Kidney (tissue), 13 donors: ENCODE measurements at regions not wholly inside any gene's neighbourhood (a gene's known extent, or its start where the extent isn't known, plus 50 kb on each side); places are given as distances from the start of the nearest gene placed in this dataset.

Experiments
- DNase-seq, 5 donors: peaks; one replicate each; pipeline ENCODE4 v3.0.0-alpha.2; 2013 to 2020
- FAIRE-seq: peaks from 2 replicates; lab custom pipeline; 2012; peaks lifted over from hg19 to GRCh38; lab: Jason Lieb, UNC
- H3K27ac ChIP-seq, 2 donors: one replicate each; pipeline ENCODE4 v1.7.0; 2013; ENCODE audit warnings: low read depth in 2 of 2, low read length in 2 of 2, inconsistent platforms in 1 of 2
- H3K27me3 ChIP-seq: one replicate; pipeline ENCODE4 v1.7.1; 2013; ENCODE audit warnings: low read length, inconsistent platforms; ENCODE audit not compliant: control insufficient read depth, insufficient read depth
- H3K36me3 ChIP-seq, 3 donors: one replicate each; pipeline versions ENCODE4 v1.7.0 to v1.7.1; 2013; ENCODE audit warnings: low read length in 3 of 3, control low read depth in 1 of 3, inconsistent platforms in 1 of 3; ENCODE audit not compliant: insufficient read depth in 3 of 3, control insufficient read depth in 2 of 3
- H3K4me1 ChIP-seq, 3 donors: one replicate each; pipeline versions ENCODE4 v1.7.0 to v1.7.1; 2013; ENCODE audit warnings: low read length in 3 of 3, inconsistent platforms in 1 of 3, low read depth in 1 of 3; ENCODE audit not compliant: control insufficient read depth in 2 of 3, insufficient read depth in 2 of 3
- H3K4me3 ChIP-seq, 3 donors: one replicate each; pipeline versions ENCODE4 v1.7.0 to v1.8.1; 2013; ENCODE audit warnings: low read length in 3 of 3, control low read depth in 1 of 3, inconsistent platforms in 1 of 3
- H3K9ac ChIP-seq, 3 donors: one replicate each; pipeline versions ENCODE4 v1.7.0 to v1.7.1; 2013; ENCODE audit warnings: low read length in 3 of 3, control low read depth in 1 of 3, inconsistent platforms in 1 of 3
- H3K9me3 ChIP-seq, 3 donors: one replicate each; pipeline versions ENCODE4 v1.7.0 to v1.7.1; 2013; ENCODE audit warnings: low read length in 3 of 3, control low read depth in 1 of 3, inconsistent platforms in 1 of 3; ENCODE audit not compliant: control insufficient read depth in 2 of 3, insufficient read depth in 1 of 3
- CTCF ChIP-seq: IDR thresholded peaks from 3 replicates; pipeline ENCODE4 v1.5.1; 2012; ENCODE audit warnings: mild to moderate bottlenecking, moderate library complexity, borderline replicate concordance; ENCODE audit not compliant: insufficient read depth; ENCODE audit errors: extremely low read depth
- intact Hi-C: fragments of 100-400 bp; cut with DNase I; formaldehyde crosslinking; loops from one replicate; pipeline ENCODE4 v1.11.1; 2022
- donor health status: control.
- donor health status: control.
- donor health status: control.
- donor health status: control.
- donor health status: control.
- donor health status: DM: yes; HTN: yes; CAD: no.
- donor health status: Normal renal cell carcinoma (clear cell type).

GRCh38 chr6:144575327-144575726 is 290.2 kb downstream of the UTRN start:
- Histone ChIP-seq H3K9ac (no peak overlapping the region), H3K9me3 (no peaks in the 10 kb centered on the region), H3K27me3 (no peaks in the 10 kb centered on the region), H3K4me3 (no peak overlapping the region), H3K4me1 (no peaks in the 10 kb centered on the region), H3K36me3 (peaks cover 0 to 5% (median 2%) of the 10 kb centered on the region in 3 donors), H3K27ac (no peak overlapping the region)
- no peak for FAIRE-seq
- intact Hi-C loops: no loop called here
- no peak for TF ChIP-seq CTCF
- no peak for DNase-seq

GRCh38 chr6:144576871-144577270 is 291.7 kb downstream of the UTRN start:
- Histone ChIP-seq H3K9ac (no peak overlapping the region), H3K4me1 (no peaks in the 10 kb centered on the region), H3K27me3 (no peaks in the 10 kb centered on the region), H3K4me3 (no peak overlapping the region), H3K9me3 (no peaks in the 10 kb centered on the region), H3K27ac (no peak overlapping the region), H3K36me3 (peaks cover 0 to 5% (median 2%) of the 10 kb centered on the region in 3 donors)
- intact Hi-C loops: no loop called here
- DNase-seq: no peak
- no peak for FAIRE-seq
- TF ChIP-seq CTCF: no peak

- peaks cover 0 to 5% (median 2%) of the 10 kb centered on the region in 3 donors for H3K36me3 ChIP-seq
- no peak overlapping the region for H3K9ac ChIP-seq
- intact Hi-C loops: no loop called here
- TF ChIP-seq CTCF: no peak
- H3K4me3 ChIP-seq: no peak overlapping the region
- H3K27ac ChIP-seq: no peak overlapping the region
- FAIRE-seq: peak; percentile 33
- no peak for DNase-seq
- H3K9me3 ChIP-seq: no peaks in the 10 kb centered on the region
- H3K27me3 ChIP-seq: no peaks in the 10 kb centered on the region
- no peaks in the 10 kb centered on the region for H3K4me1 ChIP-seq
Measured at GRCh38 chr6:144578385-144579350, 293.5 kb downstream of the UTRN start.
